ENCODE measurements at regions not wholly inside any gene's neighbourhood (a gene's known extent, or its start where the extent isn't known, plus 50 kb on each side); places are given as distances from the start of the nearest gene placed in this dataset.
A peak's percentile ranks its signal among the peaks of the same experiment; 100 is the strongest.

- DNase-seq = no peak
Measured at GRCh38 chr2:147242445-147242844, 602.4 kb upstream of the ACVR2A start.

DNA sequence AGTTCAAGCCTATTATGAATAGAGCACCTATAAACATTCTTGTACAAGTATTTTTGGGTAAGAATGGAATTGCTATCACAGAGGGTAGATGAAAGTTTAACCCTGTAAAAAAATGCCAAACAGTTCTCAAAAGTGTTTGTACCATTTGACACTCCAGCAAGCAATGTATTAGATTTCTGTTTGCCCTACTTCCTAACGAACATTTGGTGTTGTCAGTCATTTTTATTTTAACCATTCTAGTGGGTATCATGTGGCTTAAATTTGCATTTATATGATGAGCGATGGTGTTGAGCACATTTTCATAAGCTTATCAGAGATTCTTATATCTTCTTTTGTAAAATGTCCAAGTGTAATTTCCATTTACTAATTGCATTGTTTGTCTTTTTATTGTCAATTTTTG lies 608.2 kb upstream of the ACVR2A start:
- DNase-seq = no peak

DNA sequence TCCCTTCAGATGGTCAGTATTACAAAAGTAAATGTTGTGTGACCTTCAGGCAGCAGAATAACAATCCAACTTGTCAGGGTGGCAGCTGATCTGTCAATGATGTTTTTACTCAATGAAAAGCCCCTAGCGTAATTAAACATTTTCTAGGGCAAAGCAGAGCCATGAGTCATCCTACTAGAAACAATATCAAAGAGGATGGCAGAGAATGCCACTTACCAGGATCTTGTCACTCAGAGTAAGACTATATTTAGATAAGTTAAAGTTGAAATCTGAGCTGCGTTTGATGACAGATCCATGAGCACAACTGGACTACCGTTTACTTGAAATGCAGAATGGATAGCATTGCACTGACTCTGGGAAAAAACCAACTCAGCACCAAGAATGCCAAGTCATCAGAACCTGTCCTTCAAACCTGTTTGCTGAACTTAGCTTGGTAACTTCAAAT lies 612.6 kb upstream of the ACVR2A start:
- DNase-seq = no peak

DNA sequence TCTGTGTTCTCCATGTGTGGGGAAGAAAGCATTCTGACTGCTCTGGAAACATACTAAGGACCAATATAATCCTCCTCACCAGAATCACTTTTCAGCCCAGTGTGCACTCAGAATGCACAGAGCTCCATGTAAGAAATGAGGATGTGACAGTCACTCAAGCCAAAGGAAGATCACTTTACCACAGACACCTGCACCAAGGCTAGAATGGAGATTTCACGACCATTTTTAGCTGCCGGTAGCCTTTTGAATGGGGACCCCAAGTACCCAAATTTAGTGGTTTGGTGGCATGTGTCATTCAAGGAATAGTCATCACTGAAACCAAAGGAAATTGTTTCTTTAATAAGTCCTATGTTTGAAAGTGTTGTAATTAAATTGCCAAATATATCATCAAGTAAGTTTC lies 613.2 kb upstream of the ACVR2A start:
- DNase-seq = no peak

GRCh38 chr2:147231081-147231480 lies 613.7 kb upstream of the ACVR2A start:
- DNase-seq = no peak

DNA sequence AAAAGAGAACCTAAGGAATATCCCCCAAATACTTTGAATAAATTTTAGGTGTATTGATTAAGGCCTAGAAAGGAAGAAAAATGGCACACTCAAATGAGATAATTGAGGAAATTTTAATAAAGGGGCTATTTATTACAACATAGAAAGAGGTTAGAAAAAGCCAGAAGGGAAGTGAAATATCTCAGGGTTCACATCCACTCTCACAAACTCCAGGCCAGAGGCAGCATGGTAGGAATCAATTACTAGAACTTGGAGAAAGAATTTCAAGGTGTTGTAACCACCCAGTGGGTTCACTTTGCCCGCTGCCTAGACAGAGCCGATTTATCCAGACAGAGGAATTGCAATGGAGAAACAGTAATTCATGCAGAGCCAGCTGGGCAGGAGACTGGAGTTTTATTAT lies 617.5 kb upstream of the ACVR2A start:
- DNase-seq = no peak

DNA sequence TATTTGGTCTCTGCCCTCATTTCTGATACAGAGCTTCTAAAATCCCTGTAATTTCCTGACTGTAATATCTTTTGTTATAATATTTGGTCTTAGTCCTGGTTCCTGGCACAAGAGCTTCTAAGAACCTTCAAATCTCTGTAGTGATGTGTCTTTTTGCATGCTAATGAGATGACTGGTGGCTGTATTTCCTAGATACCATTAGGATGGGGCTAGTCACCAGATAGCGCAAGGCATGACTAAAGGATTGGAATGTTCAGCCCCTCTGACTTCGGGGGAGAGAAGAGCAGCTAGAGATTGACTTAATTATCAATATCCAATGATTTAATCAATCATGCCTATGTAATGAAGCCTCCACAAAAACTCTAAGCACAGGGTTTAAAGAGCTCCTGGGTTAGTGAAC lies 620.8 kb upstream of the ACVR2A start:
- no peak for DNase-seq

DNA sequence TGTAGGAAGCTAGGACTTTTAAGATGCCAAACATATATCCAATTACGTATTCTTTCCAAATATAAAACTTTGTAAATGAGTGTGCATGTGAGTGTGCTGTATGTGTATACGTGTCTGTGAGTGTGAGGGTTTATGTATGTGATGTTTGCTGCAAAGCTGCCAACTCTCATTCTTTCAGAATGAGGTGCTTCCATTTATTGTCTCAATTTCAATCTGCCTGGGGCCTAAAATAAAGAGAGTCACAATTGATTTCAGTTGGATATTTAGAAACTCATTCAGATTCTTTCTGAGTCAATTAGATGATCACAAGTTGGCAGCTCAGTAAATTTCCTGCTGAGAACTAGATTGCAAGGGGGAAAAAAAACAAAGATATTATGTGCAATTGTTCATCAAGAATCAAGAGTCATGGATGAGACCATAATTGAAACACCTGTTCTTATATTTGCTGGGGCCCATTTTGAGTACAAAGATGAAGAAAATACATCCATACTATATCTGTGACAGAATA lies 621.2 kb upstream of the ACVR2A start:
- no peak for DNase-seq

DNA sequence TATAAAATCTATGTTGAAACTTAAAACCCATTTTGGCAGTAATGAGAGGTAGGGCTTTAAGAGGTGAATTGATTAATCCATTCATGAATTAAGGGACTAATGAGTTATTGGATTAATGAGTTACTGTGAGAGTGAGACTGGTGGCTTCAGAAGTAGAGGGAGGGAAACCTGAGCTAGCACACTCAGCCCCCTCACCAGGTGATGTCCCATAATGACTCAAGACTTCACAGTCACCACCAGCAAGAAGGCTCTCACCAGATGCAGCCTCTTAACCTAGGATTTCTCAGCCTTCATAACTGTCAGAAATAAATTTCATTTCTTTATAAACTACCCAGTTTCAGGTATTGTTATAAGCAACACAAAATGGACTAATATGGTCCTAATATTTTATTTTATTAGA lies 621.7 kb upstream of the ACVR2A start:
- DNase-seq = no peak

GRCh38 chr2:147222506-147222905 lies 622.3 kb upstream of the ACVR2A start:
- DNase-seq = no peak

GRCh38 chr2:147214914-147215313 lies 629.9 kb upstream of the ACVR2A start:
- no peak for DNase-seq

DNA sequence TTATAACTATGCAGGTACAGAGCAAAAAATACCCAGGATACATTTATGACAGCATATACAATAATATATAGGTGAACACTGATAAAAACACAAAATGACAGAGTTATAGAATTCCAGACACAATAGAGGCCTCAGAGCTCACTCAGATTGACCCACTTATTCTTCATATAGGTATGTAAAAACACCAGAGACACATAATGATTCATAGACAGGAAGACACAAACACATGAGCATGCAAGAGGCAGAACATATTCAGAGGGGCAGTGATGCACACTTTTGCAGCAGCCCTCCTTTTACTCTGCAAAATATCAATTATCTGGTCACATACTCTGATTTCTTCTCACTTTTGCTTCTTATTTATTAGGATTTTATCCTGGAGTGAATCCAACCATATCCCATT lies 633.3 kb upstream of the ACVR2A start:
- no peak for DNase-seq

DNA sequence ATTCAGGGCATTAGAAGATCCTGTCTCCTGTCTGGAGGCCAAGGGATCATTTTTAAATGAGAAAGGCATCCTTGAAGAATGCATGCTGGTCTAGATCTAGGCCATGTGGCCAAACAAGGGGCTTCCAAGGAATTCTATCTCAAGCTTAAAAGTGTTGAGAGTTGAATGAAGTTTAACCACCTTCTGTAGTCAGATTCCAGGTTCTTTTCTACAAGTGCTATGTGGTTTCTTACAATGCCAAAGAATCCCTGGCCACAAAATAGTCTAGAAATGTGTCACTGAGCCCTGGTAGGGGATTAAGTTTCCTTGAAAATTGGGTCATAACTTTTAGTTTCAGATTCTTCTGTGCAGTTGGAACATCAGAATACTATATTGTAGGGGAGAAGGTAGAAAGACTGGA lies 640.7 kb upstream of the ACVR2A start:
- no peak for DNase-seq

GRCh38 chr2:147198651-147199171 lies 646.1 kb upstream of the ACVR2A start:
- no peak for DNase-seq

- DNase-seq = no peak
Measured at GRCh38 chr2:147197754-147198483, 646.9 kb upstream of the ACVR2A start.

GRCh38 chr2:147182260-147182659 lies 662.6 kb upstream of the ACVR2A start:
- DNase-seq = no peak

- no peak for DNase-seq
Measured at GRCh38 chr2:147181351-147182029, 663.3 kb upstream of the ACVR2A start.

DNA sequence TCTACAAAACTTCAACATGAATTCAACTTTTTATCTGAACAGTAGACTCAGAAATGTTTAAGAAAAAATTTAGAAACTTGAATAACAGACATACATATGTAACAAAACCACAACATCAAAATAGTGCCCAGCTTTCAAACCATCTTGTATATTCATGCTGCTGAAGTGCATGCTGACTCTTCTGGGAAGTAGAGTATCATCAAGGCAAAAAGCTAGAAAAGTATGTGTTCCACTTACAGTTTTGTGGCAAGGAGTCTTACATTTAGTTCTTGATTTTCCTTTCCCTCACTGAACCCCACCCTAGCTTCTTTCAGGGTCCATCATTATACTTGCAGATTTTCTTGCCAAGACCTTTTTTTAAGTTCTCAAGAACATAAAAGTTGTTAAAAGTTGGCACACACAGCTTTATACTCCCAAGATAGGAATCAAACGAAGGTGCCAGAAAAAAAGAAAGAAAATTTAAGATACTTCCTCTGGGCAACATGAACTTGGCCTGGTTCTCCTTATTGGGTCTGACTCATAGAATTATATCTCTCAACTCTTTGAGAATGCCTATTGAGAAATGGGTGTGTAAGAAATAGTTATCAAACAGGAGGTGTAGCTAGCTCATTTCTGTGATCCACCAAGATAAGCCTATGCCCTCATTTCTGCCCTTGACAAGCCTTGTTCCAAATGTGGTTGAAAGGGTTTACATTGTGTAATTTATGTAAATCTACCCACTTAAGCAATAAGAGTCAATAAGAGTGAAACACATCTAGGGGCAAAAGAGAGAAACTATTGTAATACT lies 667.6 kb upstream of the ACVR2A start:
- no peak for DNase-seq

DNA sequence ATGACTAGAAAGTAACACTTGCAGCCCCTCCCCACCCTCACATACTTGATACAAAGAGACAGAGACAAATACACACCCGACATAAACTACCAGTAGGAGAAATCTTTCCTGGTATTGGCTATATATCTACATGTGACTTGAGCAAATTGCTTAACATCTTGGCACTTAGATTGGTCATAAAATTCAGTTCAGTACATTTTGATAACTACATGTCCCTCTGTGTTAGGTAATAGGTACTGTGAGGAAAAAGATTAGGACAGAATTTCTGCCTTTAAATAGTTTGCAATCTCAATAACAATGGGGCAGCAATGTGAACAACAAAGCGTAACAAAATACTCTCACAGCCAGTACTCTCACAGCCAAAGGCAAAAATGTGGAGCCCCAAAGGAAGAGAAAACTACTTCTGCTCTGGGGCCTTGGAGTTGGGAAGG lies 670.0 kb upstream of the ACVR2A start:
- DNase-seq = no peak

- DNase-seq = no peak
Measured at GRCh38 chr2:147173798-147174197, 671.0 kb upstream of the ACVR2A start.

- no peak for DNase-seq
Measured at GRCh38 chr2:147173189-147173581, 671.6 kb upstream of the ACVR2A start.

DNA sequence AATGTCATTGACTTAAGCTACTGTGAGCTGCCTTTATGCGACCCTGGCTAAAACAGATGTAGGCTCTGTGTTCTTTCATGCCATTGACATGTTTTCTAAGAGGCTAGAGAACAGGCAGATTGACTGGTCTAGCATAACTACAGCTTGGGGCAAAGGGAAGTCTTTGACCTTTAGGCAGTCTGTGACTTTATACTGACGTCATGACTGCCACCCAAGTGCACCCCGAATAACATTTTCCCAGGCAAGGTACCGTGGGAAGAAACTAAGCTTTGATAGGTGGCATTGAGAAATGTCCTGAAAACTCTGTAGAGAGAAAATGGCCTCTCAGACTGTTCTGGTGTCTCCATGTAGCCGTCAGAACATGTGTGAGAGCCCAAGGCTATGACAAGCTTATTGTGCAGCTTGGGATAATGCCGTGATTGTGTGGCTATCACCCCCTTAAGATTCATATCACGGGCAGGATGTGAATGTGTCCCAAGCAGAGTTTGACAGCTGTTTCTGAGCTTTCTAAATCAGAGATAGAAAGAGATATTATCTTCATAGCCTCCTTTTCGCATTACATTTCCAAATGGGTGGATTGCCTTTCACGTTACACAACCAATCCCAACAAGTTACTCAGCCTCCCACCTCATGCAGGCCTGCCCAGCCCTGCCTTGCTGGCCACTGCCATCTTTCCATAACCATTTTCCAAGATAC lies 672.2 kb upstream of the ACVR2A start:
- DNase-seq = peak; percentile 13

DNA sequence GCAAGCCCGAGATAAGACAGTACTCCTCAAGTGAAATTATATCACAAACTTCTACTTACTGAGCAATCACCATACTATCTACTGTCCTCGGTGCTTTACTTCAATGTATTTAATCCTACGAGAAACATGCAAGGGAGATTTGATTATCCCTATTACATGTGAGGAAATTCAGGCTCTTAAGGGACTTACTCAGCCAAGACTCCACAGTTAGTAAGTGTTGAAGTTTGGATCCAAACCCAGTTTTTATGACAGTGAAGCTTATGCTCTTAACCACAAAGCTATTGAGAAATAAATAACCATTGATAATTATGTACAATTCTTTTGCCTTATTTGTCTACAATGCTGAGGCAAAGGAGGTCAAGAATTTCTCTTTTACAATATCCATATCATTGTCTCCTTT lies 672.9 kb upstream of the ACVR2A start:
- no peak for DNase-seq

Data from midbrain (tissue), 1 donor.